ENCODE measurements at regions not wholly inside any gene's neighbourhood (a gene's known extent, or its start where the extent isn't known, plus 50 kb on each side); places are given as distances from the start of the nearest gene placed in this dataset.

GRCh38 chr6:1118287-1118647 lies 193.6 kb upstream of the FOXQ1 start:
- no peak for DNase-seq (ENCODE audit: extremely low read depth, low read depth)
- TF ChIP-seq, protein P1, sequence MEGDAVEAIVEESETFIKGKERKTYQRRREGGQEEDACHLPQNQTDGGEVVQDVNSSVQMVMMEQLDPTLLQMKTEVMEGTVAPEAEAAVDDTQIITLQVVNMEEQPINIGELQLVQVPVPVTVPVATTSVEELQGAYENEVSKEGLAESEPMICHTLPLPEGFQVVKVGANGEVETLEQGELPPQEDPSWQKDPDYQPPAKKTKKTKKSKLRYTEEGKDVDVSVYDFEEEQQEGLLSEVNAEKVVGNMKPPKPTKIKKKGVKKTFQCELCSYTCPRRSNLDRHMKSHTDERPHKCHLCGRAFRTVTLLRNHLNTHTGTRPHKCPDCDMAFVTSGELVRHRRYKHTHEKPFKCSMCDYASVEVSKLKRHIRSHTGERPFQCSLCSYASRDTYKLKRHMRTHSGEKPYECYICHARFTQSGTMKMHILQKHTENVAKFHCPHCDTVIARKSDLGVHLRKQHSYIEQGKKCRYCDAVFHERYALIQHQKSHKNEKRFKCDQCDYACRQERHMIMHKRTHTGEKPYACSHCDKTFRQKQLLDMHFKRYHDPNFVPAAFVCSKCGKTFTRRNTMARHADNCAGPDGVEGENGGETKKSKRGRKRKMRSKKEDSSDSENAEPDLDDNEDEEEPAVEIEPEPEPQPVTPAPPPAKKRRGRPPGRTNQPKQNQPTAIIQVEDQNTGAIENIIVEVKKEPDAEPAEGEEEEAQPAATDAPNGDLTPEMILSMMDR (IDR thresholded peaks at IDR 0.05; ENCODE audit: low read depth, low read length), result no peak

DNA sequence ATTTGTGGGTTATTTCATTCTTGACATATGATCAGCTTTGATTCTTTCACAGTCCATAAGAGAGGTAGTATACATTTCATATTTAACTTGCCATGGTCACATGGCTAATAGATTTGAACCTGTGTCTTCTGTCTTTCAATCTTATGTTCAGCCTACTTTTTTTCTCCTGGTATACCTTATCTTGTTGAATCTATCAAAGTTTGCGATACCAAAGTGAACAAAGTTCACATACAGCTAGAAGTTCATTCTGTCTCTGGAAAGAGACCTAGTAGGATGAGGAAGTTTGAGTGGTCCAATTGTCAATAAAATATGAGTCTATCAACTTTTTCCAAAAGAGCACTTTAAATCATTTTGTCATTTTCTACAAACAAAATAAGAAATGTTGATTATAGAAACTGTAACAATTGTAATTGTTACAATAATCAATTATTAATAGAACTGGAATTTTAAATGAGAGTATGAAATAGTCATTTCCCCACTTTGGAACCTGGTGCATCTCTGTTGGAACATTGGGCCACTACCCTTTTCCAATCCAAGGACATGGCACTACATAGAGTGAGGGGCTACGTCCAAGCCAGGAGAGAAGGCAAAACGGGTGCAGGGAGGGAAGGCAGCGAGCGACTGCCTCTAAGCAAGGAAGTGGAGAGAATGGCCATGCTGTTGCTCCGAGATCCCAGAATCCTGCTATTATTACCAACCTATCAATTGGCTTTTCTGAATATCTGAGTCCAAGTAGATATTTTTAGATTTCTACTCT lies 194.2 kb upstream of the FOXQ1 start:
- TF ChIP-seq, protein P1 (IDR thresholded peaks at IDR 0.05; ENCODE audit: low read depth, low read length), result no peak

GRCh38 chr6:1116149-1116548 lies 195.7 kb upstream of the FOXQ1 start:
- TF ChIP-seq, protein P1 (IDR thresholded peaks at IDR 0.05; ENCODE audit: low read depth, low read length), result no peak
- DNase-seq (ENCODE audit: extremely low read depth, low read depth), result no peak

More for the DNA sequence above, 194.2 kb upstream of the FOXQ1 start:
- DNase-seq (ENCODE audit: extremely low read depth, low read depth), result no peak

DNA sequence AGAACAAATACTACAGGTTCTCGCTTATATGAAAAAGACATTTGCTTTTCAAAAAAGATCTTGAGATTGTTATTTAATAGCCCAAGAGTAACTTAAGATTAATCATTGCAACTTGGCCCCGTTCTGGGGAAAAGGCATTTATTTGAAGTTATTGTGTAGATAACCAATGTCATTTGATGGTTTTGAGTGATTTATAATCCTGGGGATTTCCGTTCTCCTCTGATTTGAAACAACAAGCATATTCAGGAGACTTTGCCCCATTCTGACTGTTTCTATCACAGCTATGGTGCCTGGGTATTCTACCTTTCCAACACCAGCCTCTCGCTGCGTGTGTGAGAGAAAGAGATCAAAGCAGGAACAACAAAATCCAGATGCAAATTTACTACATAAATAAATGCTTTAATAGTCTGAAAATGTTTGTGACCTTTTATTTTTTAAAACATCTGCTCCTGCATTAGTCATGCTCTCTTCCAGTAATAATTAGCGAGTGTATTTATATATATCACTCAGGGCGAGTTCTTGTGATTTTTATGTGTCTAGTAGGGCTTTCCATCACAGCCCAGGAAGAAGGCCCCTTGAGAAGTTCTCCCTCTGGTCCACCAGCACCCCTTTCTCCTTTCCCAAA lies 197.9 kb upstream of the FOXQ1 start:
- TF ChIP-seq, protein P1 (IDR thresholded peaks at IDR 0.05; ENCODE audit: low read depth, low read length), result no peak

GRCh38 chr6:1111361-1111760 lies 200.5 kb upstream of the FOXQ1 start:
- TF ChIP-seq, protein P1 (IDR thresholded peaks at IDR 0.05; ENCODE audit: low read depth, low read length), result no peak
- no peak for DNase-seq (ENCODE audit: extremely low read depth, low read depth)

More for the DNA sequence above, 197.9 kb upstream of the FOXQ1 start:
- DNase-seq (ENCODE audit: extremely low read depth, low read depth), result no peak

DNA sequence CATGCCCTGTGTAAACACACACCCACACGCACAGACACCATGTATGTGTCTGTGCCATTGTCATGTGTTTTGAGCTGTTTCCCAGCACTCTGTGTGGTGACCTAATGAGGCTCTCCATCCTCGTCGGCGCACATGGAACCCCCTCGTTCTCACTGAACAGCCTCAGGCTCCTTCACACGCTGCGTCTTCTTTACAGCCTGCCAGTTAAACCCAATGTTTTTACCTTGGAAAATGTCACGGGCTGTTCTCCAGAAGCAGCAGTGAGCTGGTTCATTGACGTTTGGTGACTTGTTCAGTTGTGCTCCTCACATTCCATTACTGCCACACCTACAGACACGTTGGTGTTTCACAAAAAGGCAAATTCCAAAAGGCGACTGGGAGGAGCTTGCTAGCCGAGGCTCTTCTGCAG lies 201.0 kb upstream of the FOXQ1 start:
- TF ChIP-seq, protein P1 (IDR thresholded peaks at IDR 0.05; ENCODE audit: low read depth, low read length), result no peak
- no peak for DNase-seq (ENCODE audit: extremely low read depth, low read depth)

GRCh38 chr6:1110164-1110563 lies 201.7 kb upstream of the FOXQ1 start:
- DNase-seq (ENCODE audit: extremely low read depth, low read depth), result no peak
- TF ChIP-seq, protein P1 (IDR thresholded peaks at IDR 0.05; ENCODE audit: low read depth, low read length), result no peak
